ENCODE measurements at regions not wholly inside any gene's neighbourhood (a gene's known extent, or its start where the extent isn't known, plus 50 kb on each side); places are given as distances from the start of the nearest gene placed in this dataset.

DNA sequence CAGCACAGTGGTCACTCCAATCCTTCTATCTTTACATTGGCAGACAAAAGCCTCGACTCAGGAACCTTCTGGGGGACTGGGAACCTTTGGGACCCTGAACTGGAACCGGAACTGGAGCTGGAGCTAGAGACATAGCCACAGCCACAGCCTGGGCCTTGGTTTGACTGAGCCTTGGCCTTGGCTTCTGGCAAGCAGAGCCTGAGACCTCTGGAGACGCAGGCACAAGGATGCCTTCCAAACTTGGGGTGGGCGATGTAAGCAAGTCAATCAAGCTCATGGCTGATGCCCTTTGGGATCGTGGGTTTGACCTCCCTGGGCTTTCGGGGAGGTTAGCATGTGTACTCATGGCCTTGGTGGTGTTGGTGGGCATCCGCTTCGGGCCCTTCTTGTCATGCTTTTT is 619.3 kb downstream of the MBD2 start:
- TF ChIP-seq, protein P1, sequence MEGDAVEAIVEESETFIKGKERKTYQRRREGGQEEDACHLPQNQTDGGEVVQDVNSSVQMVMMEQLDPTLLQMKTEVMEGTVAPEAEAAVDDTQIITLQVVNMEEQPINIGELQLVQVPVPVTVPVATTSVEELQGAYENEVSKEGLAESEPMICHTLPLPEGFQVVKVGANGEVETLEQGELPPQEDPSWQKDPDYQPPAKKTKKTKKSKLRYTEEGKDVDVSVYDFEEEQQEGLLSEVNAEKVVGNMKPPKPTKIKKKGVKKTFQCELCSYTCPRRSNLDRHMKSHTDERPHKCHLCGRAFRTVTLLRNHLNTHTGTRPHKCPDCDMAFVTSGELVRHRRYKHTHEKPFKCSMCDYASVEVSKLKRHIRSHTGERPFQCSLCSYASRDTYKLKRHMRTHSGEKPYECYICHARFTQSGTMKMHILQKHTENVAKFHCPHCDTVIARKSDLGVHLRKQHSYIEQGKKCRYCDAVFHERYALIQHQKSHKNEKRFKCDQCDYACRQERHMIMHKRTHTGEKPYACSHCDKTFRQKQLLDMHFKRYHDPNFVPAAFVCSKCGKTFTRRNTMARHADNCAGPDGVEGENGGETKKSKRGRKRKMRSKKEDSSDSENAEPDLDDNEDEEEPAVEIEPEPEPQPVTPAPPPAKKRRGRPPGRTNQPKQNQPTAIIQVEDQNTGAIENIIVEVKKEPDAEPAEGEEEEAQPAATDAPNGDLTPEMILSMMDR (conservative IDR thresholded peaks at IDR 0.05; ENCODE audit: low read depth, low read length), result no peak
- TF ChIP-seq RFX5 (IDR thresholded peaks at IDR 0.05; ENCODE audit: low read depth, low read length) (no peak), NFE2L2 (IDR thresholded peaks at IDR 0.05; ENCODE audit: low read depth, low read length) (no peak), RAD21 (IDR thresholded peaks at IDR 0.05; ENCODE audit: low read length) (no peak), POLR2A (IDR thresholded peaks at IDR 0.05; ENCODE audit: low read depth, low read length) (no peak), MAFK (IDR thresholded peaks at IDR 0.05; ENCODE audit: low read depth, low read length) (no peak)
- TF ChIP-seq, protein P2, sequence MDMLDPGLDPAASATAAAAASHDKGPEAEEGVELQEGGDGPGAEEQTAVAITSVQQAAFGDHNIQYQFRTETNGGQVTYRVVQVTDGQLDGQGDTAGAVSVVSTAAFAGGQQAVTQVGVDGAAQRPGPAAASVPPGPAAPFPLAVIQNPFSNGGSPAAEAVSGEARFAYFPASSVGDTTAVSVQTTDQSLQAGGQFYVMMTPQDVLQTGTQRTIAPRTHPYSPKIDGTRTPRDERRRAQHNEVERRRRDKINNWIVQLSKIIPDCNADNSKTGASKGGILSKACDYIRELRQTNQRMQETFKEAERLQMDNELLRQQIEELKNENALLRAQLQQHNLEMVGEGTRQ (IDR thresholded peaks at IDR 0.05; ENCODE audit: low read depth, low read length), result no peak

Data from IMR-90 (cell line).